Stimulated activated CD8-positive, alpha-beta memory T cell treated with anti-CD3 and anti-CD28 coated beads, Interleukin-12 subunit alpha, Interleukin-12 subunit beta, amount 100 ng/mL, for 4 hours (primary cell): ENCODE measurements at regions not wholly inside any gene's neighbourhood (a gene's known extent, or its start where the extent isn't known, plus 50 kb on each side); places are given as distances from the start of the nearest gene placed in this dataset.
"Not testable (repeated sequence)": the region's sequence is repeated elsewhere in the genome, so short reads cannot be mapped to it uniquely, and the experiment has no call there.

Experiments used
- DNase-seq: peaks from one replicate; pipeline ENCODE4 v3.0.0-alpha.2; 2020; ENCODE audit warnings: low read depth

- not testable (repeated sequence) for DNase-seq
Measured at GRCh38 chr5:36426070-36426469, 124.4 kb upstream of the RANBP3L start.

- no peak for DNase-seq
Measured at GRCh38 chr5:36435516-36435915, 133.8 kb upstream of the RANBP3L start.

GRCh38 chr5:36436306-36436705, 134.6 kb upstream of the RANBP3L start:
- DNase-seq = no peak

- no peak for DNase-seq
Measured at GRCh38 chr5:36438765-36439561, 137.3 kb upstream of the RANBP3L start.

- DNase-seq = no peak
Measured at GRCh38 chr5:36440300-36440699, 138.6 kb upstream of the RANBP3L start.

- DNase-seq = no peak
Measured at GRCh38 chr5:36441280-36441679, 139.6 kb upstream of the RANBP3L start.

- no peak for DNase-seq
Measured at GRCh38 chr5:36442352-36442751, 140.7 kb upstream of the RANBP3L start.

- no peak for DNase-seq
Measured at GRCh38 chr5:36442796-36443195, 141.1 kb upstream of the RANBP3L start.

- no peak for DNase-seq
Measured at GRCh38 chr5:36443941-36444340, 142.2 kb upstream of the RANBP3L start.

- DNase-seq = no peak
Measured at GRCh38 chr5:36444582-36445418, 143.1 kb upstream of the RANBP3L start.

- no peak for DNase-seq
Measured at GRCh38 chr5:36447776-36448175, 146.1 kb upstream of the RANBP3L start.

- DNase-seq = no peak
Measured at GRCh38 chr5:36450229-36451014, 148.7 kb upstream of the RANBP3L start.

GRCh38 chr5:36452424-36453006, 150.8 kb upstream of the RANBP3L start:
- DNase-seq = no peak

GRCh38 chr5:36457511-36458270, 148.7 kb upstream of the SLC1A3 start:
- no peak for DNase-seq

- DNase-seq = no peak
Measured at GRCh38 chr5:36458746-36459145, 147.7 kb upstream of the SLC1A3 start.

GRCh38 chr5:36459176-36460135, 146.9 kb upstream of the SLC1A3 start:
- DNase-seq = no peak

- no peak for DNase-seq
Measured at GRCh38 chr5:36462295-36463021, 143.9 kb upstream of the SLC1A3 start.

GRCh38 chr5:36475942-36476341, 130.5 kb upstream of the SLC1A3 start:
- not testable (repeated sequence) for DNase-seq

GRCh38 chr5:36478646-36479317, 127.6 kb upstream of the SLC1A3 start:
- no peak for DNase-seq
